HG02870 (cell line): ENCODE measurements at regions not wholly inside any gene's neighbourhood (a gene's known extent, or its start where the extent isn't known, plus 50 kb on each side); places are given as distances from the start of the nearest gene placed in this dataset.
"Not testable (repeated sequence)": the region's sequence is repeated elsewhere in the genome, so short reads cannot be mapped to it uniquely, and the experiment has no call there.

Experiments
- ATAC-seq: cut with Tn5 transposase; IDR thresholded peaks from one replicate; pipeline ENCODE4 v1.9.1; 2021; ENCODE audit warnings: mild to moderate bottlenecking, moderate library complexity; ENCODE audit not compliant: unreplicated experiment

- no peak for ATAC-seq
Measured at GRCh38 chr9:78896479-78896878, 599.6 kb downstream of the PSAT1 start.

GRCh38 chr9:78898234-78898633, 601.3 kb downstream of the PSAT1 start:
- no peak for ATAC-seq

GRCh38 chr9:78899006-78899405, 602.1 kb downstream of the PSAT1 start:
- ATAC-seq = no peak

GRCh38 chr9:78900500-78900899, 603.6 kb downstream of the PSAT1 start:
- no peak for ATAC-seq

- ATAC-seq = no peak
Measured at GRCh38 chr9:78902051-78902450, 605.1 kb downstream of the PSAT1 start.

- ATAC-seq = no peak
Measured at GRCh38 chr9:78903581-78903980, 606.7 kb downstream of the PSAT1 start.

GRCh38 chr9:78904686-78905085, 607.8 kb downstream of the PSAT1 start:
- ATAC-seq = no peak

GRCh38 chr9:78905387-78905786, 608.5 kb downstream of the PSAT1 start:
- ATAC-seq = no peak

- ATAC-seq = no peak
Measured at GRCh38 chr9:78905986-78906755, 609.2 kb downstream of the PSAT1 start.

GRCh38 chr9:78909566-78909965, 612.6 kb downstream of the PSAT1 start:
- ATAC-seq = no peak

GRCh38 chr9:78916884-78917283, 620.0 kb downstream of the PSAT1 start:
- ATAC-seq = not testable (repeated sequence)

GRCh38 chr9:78918976-78919375, 622.1 kb downstream of the PSAT1 start:
- no peak for ATAC-seq

- ATAC-seq = no peak
Measured at GRCh38 chr9:78919701-78920100, 622.8 kb downstream of the PSAT1 start.

GRCh38 chr9:78921341-78921740, 624.4 kb downstream of the PSAT1 start:
- ATAC-seq = no peak

GRCh38 chr9:78923966-78924659, 627.2 kb downstream of the PSAT1 start:
- no peak for ATAC-seq

- ATAC-seq = no peak
Measured at GRCh38 chr9:78927099-78927940, 630.4 kb downstream of the PSAT1 start.

- no peak for ATAC-seq
Measured at GRCh38 chr9:78928625-78929405, 631.9 kb downstream of the PSAT1 start.

- no peak for ATAC-seq
Measured at GRCh38 chr9:78930281-78930680, 633.4 kb downstream of the PSAT1 start.

GRCh38 chr9:78932849-78933627, 636.1 kb downstream of the PSAT1 start:
- ATAC-seq = no peak

GRCh38 chr9:78934880-78935279, 636.9 kb upstream of the TLE4 start:
- ATAC-seq = no peak
